GM12872 (cell line): ENCODE measurements at regions not wholly inside any gene's neighbourhood (a gene's known extent, or its start where the extent isn't known, plus 50 kb on each side); places are given as distances from the start of the nearest gene placed in this dataset.

Experiments
- CTCF ChIP-seq: IDR thresholded peaks from 3 replicates; pipeline ENCODE4 v1.5.1; 2011; ENCODE audit warnings: low read depth, mild to moderate bottlenecking, low read length, moderate library complexity; ENCODE audit not compliant: insufficient read depth

DNA sequence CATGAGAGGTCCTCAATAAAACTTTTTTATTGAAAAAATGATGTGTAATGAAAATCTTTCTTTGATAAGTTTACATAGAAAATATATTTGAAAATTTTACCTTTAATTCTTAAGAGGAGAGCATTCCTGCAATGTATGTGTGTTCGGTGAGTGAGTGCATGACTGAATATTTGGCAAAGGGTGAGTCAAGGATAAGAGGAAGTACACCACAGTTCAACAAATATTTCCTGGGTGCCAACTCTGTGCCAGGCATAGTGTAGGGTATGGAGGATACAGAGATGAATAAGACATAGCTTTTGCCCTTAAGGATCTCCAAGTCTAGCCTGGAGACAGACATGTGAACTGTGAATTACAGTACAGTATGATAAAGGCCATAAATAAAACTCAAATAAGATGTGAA is 84.7 kb upstream of the GPR101 start:
- TF ChIP-seq CTCF: no peak

GRCh38 chrX:137118136-137118535 is 84.3 kb upstream of the GPR101 start:
- TF ChIP-seq CTCF: no peak

GRCh38 chrX:137101273-137101990 is 67.6 kb upstream of the GPR101 start:
- no peak for TF ChIP-seq CTCF
